HepG2 (cell line): ENCODE measurements at regions not wholly inside any gene's neighbourhood (a gene's known extent, or its start where the extent isn't known, plus 50 kb on each side); places are given as distances from the start of the nearest gene placed in this dataset.

Source experiments
- CREB3 ChIP-seq: sonication (generic); formaldehyde crosslinking; IDR thresholded peaks from 2 replicates; pipeline ENCODE4 v1.5.0; 2020; ENCODE audit warnings: missing genetic modification reagents
- CTCF ChIP-seq: sonication (generic); formaldehyde crosslinking; IDR thresholded peaks from 2 replicates; pipeline ENCODE4 v1.5.0; 2020; ENCODE audit warnings: mild to moderate bottlenecking, missing genetic modification reagents, moderate library complexity
- MAZ ChIP-seq, 2 experiments: sonication (generic) in 1 of 2; formaldehyde crosslinking in 1 of 2; IDR thresholded peaks; 2 replicates each; pipeline versions ENCODE4 v1.5.0 to v1.6.1; 2012 to 2020; ENCODE audit warnings: low read depth in 2 of 2, mild to moderate bottlenecking in 2 of 2, borderline replicate concordance in 1 of 2, improper control_type of control experiment in 1 of 2, low read length in 1 of 2, missing genetic modification reagents in 1 of 2, moderate library complexity in 1 of 2
- MTF1 ChIP-seq: sonication (generic); formaldehyde crosslinking; IDR thresholded peaks from 2 replicates; pipeline ENCODE4 v1.5.0; 2020; ENCODE audit warnings: missing genetic modification reagents
- PRDM15 ChIP-seq: sonication (generic); formaldehyde crosslinking; IDR thresholded peaks from 2 replicates; pipeline ENCODE4 v1.4.0; 2020; ENCODE audit warnings: missing genetic modification reagents
- RAD21 ChIP-seq: fragments of 450-650 bp; formaldehyde crosslinking; IDR thresholded peaks from 2 replicates; pipeline ENCODE4 v1.5.0; 2020; ENCODE audit warnings: mild to moderate bottlenecking
- SALL2 ChIP-seq: sonication (generic); formaldehyde crosslinking; IDR thresholded peaks from 2 replicates; pipeline ENCODE4 v1.8.1; 2023; ENCODE audit warnings: mild to moderate bottlenecking, missing genetic modification reagents, inconsistent platforms
- SNAPC5 ChIP-seq: sonication (generic); formaldehyde crosslinking; IDR thresholded peaks from 2 replicates; pipeline ENCODE4 v1.8.1; 2023; ENCODE audit warnings: mild to moderate bottlenecking, missing genetic modification reagents, borderline replicate concordance
- SP2 ChIP-seq: sonication (generic); formaldehyde crosslinking; IDR thresholded peaks from 2 replicates; pipeline ENCODE4 v1.5.1; 2020; ENCODE audit warnings: mild to moderate bottlenecking, missing genetic modification reagents
- ZFX ChIP-seq: sonication (generic); formaldehyde crosslinking; IDR thresholded peaks from 2 replicates; pipeline ENCODE4 v1.4.0; 2020; ENCODE audit warnings: mild to moderate bottlenecking, low read depth, missing genetic modification reagents, moderate library complexity
- ZNF709 ChIP-seq: sonication (generic); formaldehyde crosslinking; IDR thresholded peaks from 2 replicates; pipeline ENCODE4 v1.5.0; 2020; ENCODE audit warnings: mild to moderate bottlenecking, missing genetic modification reagents
- ZNF883 ChIP-seq: sonication (generic); formaldehyde crosslinking; IDR thresholded peaks from 2 replicates; pipeline ENCODE4 v1.5.1; 2020; ENCODE audit warnings: mild to moderate bottlenecking, missing genetic modification reagents; ENCODE audit errors: not compliant biosample characterization

DNA sequence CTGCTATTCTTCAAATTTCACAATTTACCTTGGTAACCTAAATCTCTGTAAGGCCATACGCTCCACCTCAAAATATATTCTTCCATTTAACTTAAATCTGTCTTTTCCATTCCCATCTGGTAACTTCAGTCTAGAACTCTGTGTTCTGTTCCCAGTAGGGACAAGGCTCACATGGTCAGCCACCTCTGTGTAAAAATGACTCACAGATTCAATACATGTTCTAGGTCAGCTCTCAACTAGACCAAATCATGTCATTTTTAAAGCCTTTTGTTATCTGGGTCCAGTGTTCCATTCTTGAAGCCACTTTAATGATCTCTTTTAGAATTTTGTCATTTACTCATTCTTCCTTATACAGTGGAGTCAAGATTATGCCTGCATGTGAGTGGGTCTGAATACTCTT is 315.6 kb upstream of the CITED2 start:
- no peak for TF ChIP-seq SALL2 (CRISPR knock-in tag)
- TF ChIP-seq RAD21 (CRISPR knock-in tag) = no peak
- TF ChIP-seq ZNF709 (CRISPR knock-in tag) = no peak
- TF ChIP-seq SP2 (CRISPR knock-in tag) = no peak
- no peak for TF ChIP-seq CTCF (CRISPR knock-in tag)
- TF ChIP-seq ZNF883 (CRISPR knock-in tag) = no peak
- TF ChIP-seq ZFX (CRISPR knock-in tag) = no peak
- TF ChIP-seq MAZ (IDR thresholded peaks at IDR 0.05; ENCODE audit: borderline replicate concordance, low read depth, low read length) = no peak
- no peak for TF ChIP-seq MAZ (CRISPR knock-in tag; IDR thresholded peaks at IDR 0.05; ENCODE audit: low read depth)
- no peak for TF ChIP-seq SNAPC5
- no peak for TF ChIP-seq MTF1 (CRISPR knock-in tag)
- no peak for TF ChIP-seq PRDM15 (CRISPR knock-in tag)
- TF ChIP-seq CREB3 = no peak
